22Rv1 (cell line): ENCODE measurements at regions not wholly inside any gene's neighbourhood (a gene's known extent, or its start where the extent isn't known, plus 50 kb on each side); places are given as distances from the start of the nearest gene placed in this dataset.

Source experiments
- H3K27ac ChIP-seq: fragments of 450-650 bp; 2 replicates; pipeline ENCODE4 v1.5.1; 2017
- CTCF ChIP-seq: fragments of 450-650 bp; IDR thresholded peaks from 2 replicates; pipeline ENCODE4 v1.5.1; 2017; ENCODE audit warnings: mild to moderate bottlenecking
- ZFX ChIP-seq: fragments of 450-650 bp; IDR thresholded peaks from 2 replicates; pipeline ENCODE4 v1.6.1; 2017; ENCODE audit warnings: antibody characterized with exemption, borderline replicate concordance

GRCh38 chr13:44703371-44703770 lies 127.2 kb upstream of the TSC22D1 start:
- no peak for TF ChIP-seq CTCF
- no peak for TF ChIP-seq ZFX

GRCh38 chr13:44698066-44698465 lies 121.9 kb upstream of the TSC22D1 start:
- H3K27ac ChIP-seq = no peak overlapping the region
- TF ChIP-seq CTCF (no peak), ZFX (no peak)

More at GRCh38 chr13:44703371-44703770, 127.2 kb upstream of the TSC22D1 start:
- H3K27ac ChIP-seq = no peak overlapping the region

GRCh38 chr13:44697058-44697457 lies 120.9 kb upstream of the TSC22D1 start:
- TF ChIP-seq ZFX (no peak), CTCF (no peak)
- no peak overlapping the region for H3K27ac ChIP-seq

GRCh38 chr13:44695520-44695919 lies 119.4 kb upstream of the TSC22D1 start:
- no peak overlapping the region for H3K27ac ChIP-seq
- no peak for TF ChIP-seq CTCF
- TF ChIP-seq ZFX = no peak

GRCh38 chr13:44694842-44695241 lies 118.7 kb upstream of the TSC22D1 start:
- no peak overlapping the region for H3K27ac ChIP-seq
- no peak for TF ChIP-seq CTCF
- TF ChIP-seq ZFX = no peak

GRCh38 chr13:44694291-44694690 lies 118.2 kb upstream of the TSC22D1 start:
- TF ChIP-seq ZFX (no peak), CTCF (no peak)
- no peak overlapping the region for H3K27ac ChIP-seq

GRCh38 chr13:44693156-44693764 lies 117.1 kb upstream of the TSC22D1 start:
- TF ChIP-seq CTCF (no peak), ZFX (no peak)
- no peak overlapping the region for H3K27ac ChIP-seq
